CD4-positive, alpha-beta T cell (primary cell): ENCODE measurements at regions not wholly inside any gene's neighbourhood (a gene's known extent, or its start where the extent isn't known, plus 50 kb on each side); places are given as distances from the start of the nearest gene placed in this dataset.

Source experiments
- ATAC-seq: fragments of 200-7000 bp; cut with Tn5 transposase; one replicate; pipeline ENCODE4 v1.10.0; 2022; ENCODE audit warnings: mild to moderate bottlenecking; ENCODE audit not compliant: poor library complexity
- CTCF ChIA-PET: fragments of 350-600 bp; sonication (Branson Sonifier 250); formaldehyde crosslinking; loops from one replicate; lab custom pipeline; 2021; ENCODE audit warnings: antibody characterized with exemption, inconsistent platforms; lab: Charles Lee
- POLR2A ChIA-PET: fragments of 350-600 bp; sonication (Branson Sonifier 250); formaldehyde crosslinking; loops from one replicate; lab custom pipeline; 2021; ENCODE audit warnings: antibody characterized with exemption, inconsistent platforms; lab: Charles Lee
- DNase-seq, 14 experiments: peaks; one replicate each; pipeline ENCODE4 v3.0.0-alpha.2; 2013 to 2020; ENCODE audit warnings: mixed read lengths in 2 of 14
- H3K27ac ChIP-seq, 2 donors: one replicate each; pipeline versions ENCODE4 v1.5.1 to v1.7.0; 2013; ENCODE audit warnings: low read length in 2 of 2, low read depth in 1 of 2, mild to moderate bottlenecking in 1 of 2
- H3K27me3 ChIP-seq, 2 experiments: 1 replicate in 1 of 2; 2 replicates in 1 of 2; pipeline versions ENCODE4 v1.6.1 to v1.7.0; 2013; ENCODE audit warnings: low read length in 2 of 2, control low read depth in 1 of 2, mild to moderate bottlenecking in 1 of 2, moderate library complexity in 1 of 2; ENCODE audit not compliant: insufficient read depth in 2 of 2, control insufficient read depth in 1 of 2
- H3K36me3 ChIP-seq: one replicate; pipeline ENCODE4 v1.6.1; 2013; ENCODE audit warnings: low read length, control low read depth; ENCODE audit not compliant: insufficient read depth
- H3K4me1 ChIP-seq: one replicate; pipeline ENCODE4 v1.6.1; 2013; ENCODE audit warnings: low read length, control low read depth; ENCODE audit not compliant: insufficient read depth
- H3K4me3 ChIP-seq: one replicate; pipeline ENCODE4 v1.5.1; 2013; ENCODE audit warnings: mild to moderate bottlenecking, low read length, moderate library complexity
- H3K9me3 ChIP-seq, 2 experiments: 1 replicate in 1 of 2; 2 replicates in 1 of 2; pipeline versions ENCODE4 v1.6.1 to v1.7.0; 2013; ENCODE audit warnings: low read length in 2 of 2, mild to moderate bottlenecking in 2 of 2, control low read depth in 1 of 2, moderate library complexity in 1 of 2; ENCODE audit not compliant: control insufficient read depth in 1 of 2, insufficient read depth in 1 of 2
- H3K27ac Mint-ChIP-seq: one replicate; pipeline ENCODE4 v1.8.0; 2020; ENCODE audit warnings: mixed read lengths
- H3K27me3 Mint-ChIP-seq: one replicate; pipeline ENCODE4 v1.8.0; 2021; ENCODE audit warnings: mixed read lengths
- H3K36me3 Mint-ChIP-seq: one replicate; pipeline ENCODE4 v1.8.0; 2021; ENCODE audit warnings: low read depth, mixed read lengths
- H3K4me1 Mint-ChIP-seq: one replicate; pipeline ENCODE4 v1.8.0; 2021; ENCODE audit warnings: low read depth, mixed read lengths
- H3K4me3 Mint-ChIP-seq: one replicate; pipeline ENCODE4 v1.8.0; 2020; ENCODE audit warnings: mild to moderate bottlenecking, mixed read lengths
- H3K9me3 Mint-ChIP-seq: one replicate; pipeline ENCODE4 v1.8.0; 2020; ENCODE audit warnings: mixed read lengths
- CTCF ChIP-seq: fragments of 200-600 bp; IDR thresholded peaks from one replicate; pipeline ENCODE4 v1.8.0; 2022; ENCODE audit warnings: antibody characterized with exemption, mild to moderate bottlenecking
- intact Hi-C, 2 experiments: fragments of 100-400 bp; cut with DNase I in 1 of 2; cut with micrococcal nuclease in 1 of 2; formaldehyde crosslinking; loops; one replicate each; pipeline versions ENCODE4 v1.15.1 to v1.9.0; 2023 to 2025; cut with DNase I, micrococcal nuclease

- ATAC-seq (no peak), DNase-seq (no peak)
- H3K4me1 Mint-ChIP-seq = no peaks in the 10 kb centered on the region
- H3K36me3 Mint-ChIP-seq = no peaks in the 10 kb centered on the region
- peaks cover 0 to 16% of the 10 kb centered on the region in 2 experiments for H3K9me3 ChIP-seq
- no peaks in the 10 kb centered on the region for H3K27me3 ChIP-seq
- no peaks in the 10 kb centered on the region for H3K36me3 ChIP-seq
- no peaks in the 10 kb centered on the region for H3K27me3 Mint-ChIP-seq
- no peak overlapping the region for H3K4me3 Mint-ChIP-seq
- no peak overlapping the region for H3K27ac ChIP-seq
- TF ChIP-seq CTCF = no peak
- ChIA-PET CTCF (no interaction called here), POLR2A (no interaction called here)
- H3K9me3 Mint-ChIP-seq = peaks cover 2% of the 10 kb centered on the region
- intact Hi-C loops = no loop called here
- H3K4me3 ChIP-seq = no peak overlapping the region
- H3K27ac Mint-ChIP-seq = no peak overlapping the region
- no peaks in the 10 kb centered on the region for H3K4me1 ChIP-seq
Measured at GRCh38 chr7:69395061-69395714, 203.1 kb upstream of the AUTS2 start.

- H3K9me3 Mint-ChIP-seq = no peaks in the 10 kb centered on the region
- no peak overlapping the region for H3K27ac ChIP-seq
- no peaks in the 10 kb centered on the region for H3K27me3 ChIP-seq
- no peak overlapping the region for H3K4me3 Mint-ChIP-seq
- peaks cover 0 to 6% of the 10 kb centered on the region in 2 experiments for H3K9me3 ChIP-seq
- no peaks in the 10 kb centered on the region for H3K4me1 Mint-ChIP-seq
- DNase-seq (no peak), ATAC-seq (no peak)
- no peaks in the 10 kb centered on the region for H3K4me1 ChIP-seq
- H3K36me3 ChIP-seq = no peaks in the 10 kb centered on the region
- POLR2A ChIA-PET = no interaction called here
- TF ChIP-seq CTCF = no peak
- H3K36me3 Mint-ChIP-seq = no peaks in the 10 kb centered on the region
- CTCF ChIA-PET = no interaction called here
- no peak overlapping the region for H3K27ac Mint-ChIP-seq
- no peak overlapping the region for H3K4me3 ChIP-seq
- intact Hi-C loops = no loop called here
- no peaks in the 10 kb centered on the region for H3K27me3 Mint-ChIP-seq
Measured at GRCh38 chr7:69398986-69399385, 199.3 kb upstream of the AUTS2 start.

GRCh38 chr7:69399401-69399800 is 198.9 kb upstream of the AUTS2 start:
- ChIA-PET CTCF (no interaction called here), POLR2A (interaction anchor here (0.7 kb wide), 1 partner anchor 31 kb away, joined by 3 read pairs; no protein-coding TSS in a partner anchor)
- TF ChIP-seq CTCF = no peak
- Histone ChIP-seq H3K36me3 (no peaks in the 10 kb centered on the region), H3K27me3 (no peaks in the 10 kb centered on the region), H3K4me3 (no peak overlapping the region), H3K9me3 (peaks cover 0 to 4% of the 10 kb centered on the region in 2 experiments), H3K27ac (no peak overlapping the region), H3K4me1 (no peaks in the 10 kb centered on the region)
- H3K4me1 Mint-ChIP-seq = no peaks in the 10 kb centered on the region
- H3K9me3 Mint-ChIP-seq = no peaks in the 10 kb centered on the region
- intact Hi-C loops = no loop called here
- H3K36me3 Mint-ChIP-seq = no peaks in the 10 kb centered on the region
- no peak overlapping the region for H3K27ac Mint-ChIP-seq
- no peak for DNase-seq
- no peak overlapping the region for H3K4me3 Mint-ChIP-seq
- H3K27me3 Mint-ChIP-seq = no peaks in the 10 kb centered on the region
- no peak for ATAC-seq
